ENCODE measurements at regions not wholly inside any gene's neighbourhood (a gene's known extent, or its start where the extent isn't known, plus 50 kb on each side); places are given as distances from the start of the nearest gene placed in this dataset.

GRCh38 chr4:17313194-17313593, 198.7 kb downstream of the QDPR start:
- ATAC-seq (replicated peaks in 1 of 2) (no peak), DNase-seq (no peak)
- H3K9me3 Mint-ChIP-seq: peaks cover 0 to 2% of the 10 kb centered on the region in 2 donors
- no peak overlapping the region for H3K27ac Mint-ChIP-seq
- peaks cover 0 to 2% of the 10 kb centered on the region in 2 donors for H3K36me3 Mint-ChIP-seq (ENCODE audit: insufficient read depth in 2 of 2)
- no peak overlapping the region for H3K4me3 Mint-ChIP-seq
- no peaks in the 10 kb centered on the region for H3K4me1 Mint-ChIP-seq (ENCODE audit: low read depth)
- peaks cover 29% of the 10 kb centered on the region for H3K27me3 Mint-ChIP-seq (ENCODE audit: low read depth)

DNA sequence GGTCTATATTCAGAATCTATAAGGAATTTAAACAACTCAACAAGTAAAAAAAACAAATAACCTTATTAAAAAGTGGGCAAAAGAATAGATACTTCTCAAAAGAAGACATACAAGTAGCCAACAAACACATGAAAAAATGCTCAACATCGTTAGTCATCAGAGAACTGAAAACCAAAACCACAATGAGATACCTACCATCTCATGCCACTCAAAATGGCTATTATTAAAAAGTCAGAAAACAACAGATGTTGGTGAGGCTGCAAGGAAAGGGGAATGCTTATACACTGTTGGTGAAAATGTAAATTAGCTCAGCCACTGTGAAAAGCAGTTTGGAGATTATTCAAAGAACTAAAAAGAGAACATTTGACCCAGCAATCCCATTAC, 201.6 kb downstream of the QDPR start:
- no peaks in the 10 kb centered on the region for H3K4me1 Mint-ChIP-seq (ENCODE audit: low read depth)
- ATAC-seq (replicated peaks in 1 of 2): no peak
- no peak for DNase-seq
- H3K4me3 Mint-ChIP-seq: no peak overlapping the region
- peaks cover 20% of the 10 kb centered on the region for H3K27me3 Mint-ChIP-seq (ENCODE audit: low read depth)
- no peak overlapping the region for H3K27ac Mint-ChIP-seq
- peaks cover 0 to 2% of the 10 kb centered on the region in 2 donors for H3K9me3 Mint-ChIP-seq
- H3K36me3 Mint-ChIP-seq (ENCODE audit: insufficient read depth in 2 of 2): peaks cover 0 to 1% of the 10 kb centered on the region in 2 donors

- Mint-ChIP-seq H3K27ac (no peak overlapping the region), H3K9me3 (peaks cover 0 to 2% of the 10 kb centered on the region in 2 donors), H3K4me1 (ENCODE audit: low read depth) (no peaks in the 10 kb centered on the region), H3K27me3 (ENCODE audit: low read depth) (peaks cover 17% of the 10 kb centered on the region), H3K4me3 (no peak overlapping the region), H3K36me3 (ENCODE audit: insufficient read depth in 2 of 2) (peaks cover 0 to 1% of the 10 kb centered on the region in 2 donors)
- ATAC-seq (replicated peaks in 1 of 2) (no peak), DNase-seq (no peak)
Observed at GRCh38 chr4:17309567-17310268, 202.2 kb downstream of the QDPR start.

- Mint-ChIP-seq H3K27ac (no peak overlapping the region), H3K27me3 (ENCODE audit: low read depth) (peaks cover 34% of the 10 kb centered on the region), H3K36me3 (ENCODE audit: insufficient read depth in 2 of 2) (peaks cover 0 to 4% of the 10 kb centered on the region in 2 donors), H3K4me1 (ENCODE audit: low read depth) (no peaks in the 10 kb centered on the region), H3K4me3 (no peak overlapping the region), H3K9me3 (peaks cover 0 to 3% of the 10 kb centered on the region in 2 donors)
- ATAC-seq (replicated peaks in 1 of 2): no peak
- DNase-seq: no peak
Observed at GRCh38 chr4:17301869-17302268, 210.0 kb downstream of the QDPR start.

GRCh38 chr4:17301266-17301665, 210.6 kb downstream of the QDPR start:
- H3K9me3 Mint-ChIP-seq: peaks cover 0 to 3% of the 10 kb centered on the region in 2 donors
- ATAC-seq (replicated peaks in 1 of 2) (no peak), DNase-seq (no peak)
- H3K36me3 Mint-ChIP-seq (ENCODE audit: insufficient read depth in 2 of 2): peaks cover 0 to 4% of the 10 kb centered on the region in 2 donors
- H3K27ac Mint-ChIP-seq: no peak overlapping the region
- H3K27me3 Mint-ChIP-seq (ENCODE audit: low read depth): peaks cover 37% of the 10 kb centered on the region
- H3K4me3 Mint-ChIP-seq: no peak overlapping the region
- no peaks in the 10 kb centered on the region for H3K4me1 Mint-ChIP-seq (ENCODE audit: low read depth)

- peaks cover 0 to 3% of the 10 kb centered on the region in 2 donors for H3K9me3 Mint-ChIP-seq
- ATAC-seq (replicated peaks in 1 of 2): no peak
- DNase-seq: no peak
- no peaks in the 10 kb centered on the region for H3K4me1 Mint-ChIP-seq (ENCODE audit: low read depth)
- peaks cover 28% of the 10 kb centered on the region for H3K27me3 Mint-ChIP-seq (ENCODE audit: low read depth)
- no peak overlapping the region for H3K4me3 Mint-ChIP-seq
- no peak overlapping the region for H3K27ac Mint-ChIP-seq
- H3K36me3 Mint-ChIP-seq (ENCODE audit: insufficient read depth in 2 of 2): peaks cover 0 to 3% of the 10 kb centered on the region in 2 donors
Observed at GRCh38 chr4:17296921-17297890, 214.7 kb downstream of the QDPR start.

DNA sequence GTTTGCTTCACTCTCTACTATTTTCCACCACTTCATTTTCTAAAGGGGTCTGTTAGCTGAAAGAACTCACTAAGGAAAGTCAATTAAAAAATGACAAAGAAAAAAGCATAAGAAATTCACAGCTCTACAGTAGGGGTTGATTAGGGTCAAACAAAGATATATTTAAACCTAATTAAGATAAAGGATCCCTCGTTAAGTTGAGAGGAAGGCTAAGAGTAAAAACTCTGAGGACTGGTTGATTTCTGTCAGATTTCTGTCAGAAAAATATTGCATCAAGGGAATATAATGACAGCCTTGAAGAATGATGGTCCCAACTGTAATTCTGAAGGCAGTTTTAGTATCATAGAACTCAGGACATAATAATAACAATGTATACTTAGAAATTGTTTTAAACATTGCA, 218.0 kb downstream of the QDPR start:
- Mint-ChIP-seq H3K27me3 (ENCODE audit: low read depth) (peaks cover 14% of the 10 kb centered on the region), H3K4me1 (ENCODE audit: low read depth) (no peaks in the 10 kb centered on the region), H3K36me3 (ENCODE audit: insufficient read depth in 2 of 2) (no peaks in the 10 kb centered on the region), H3K27ac (no peak overlapping the region), H3K4me3 (no peak overlapping the region), H3K9me3 (no peaks in the 10 kb centered on the region)
- DNase-seq: no peak
- no peak for ATAC-seq (replicated peaks in 1 of 2)

- no peaks in the 10 kb centered on the region for H3K4me1 Mint-ChIP-seq (ENCODE audit: low read depth)
- H3K36me3 Mint-ChIP-seq (ENCODE audit: insufficient read depth in 2 of 2): no peaks in the 10 kb centered on the region
- peaks cover 0 to 2% of the 10 kb centered on the region in 2 donors for H3K9me3 Mint-ChIP-seq
- ATAC-seq (replicated peaks in 1 of 2): no peak
- H3K27me3 Mint-ChIP-seq (ENCODE audit: low read depth): peaks cover 12% of the 10 kb centered on the region
- no peak overlapping the region for H3K4me3 Mint-ChIP-seq
- no peak overlapping the region for H3K27ac Mint-ChIP-seq
- no peak for DNase-seq
Observed at GRCh38 chr4:17288151-17288550, 223.7 kb downstream of the QDPR start.

DNA sequence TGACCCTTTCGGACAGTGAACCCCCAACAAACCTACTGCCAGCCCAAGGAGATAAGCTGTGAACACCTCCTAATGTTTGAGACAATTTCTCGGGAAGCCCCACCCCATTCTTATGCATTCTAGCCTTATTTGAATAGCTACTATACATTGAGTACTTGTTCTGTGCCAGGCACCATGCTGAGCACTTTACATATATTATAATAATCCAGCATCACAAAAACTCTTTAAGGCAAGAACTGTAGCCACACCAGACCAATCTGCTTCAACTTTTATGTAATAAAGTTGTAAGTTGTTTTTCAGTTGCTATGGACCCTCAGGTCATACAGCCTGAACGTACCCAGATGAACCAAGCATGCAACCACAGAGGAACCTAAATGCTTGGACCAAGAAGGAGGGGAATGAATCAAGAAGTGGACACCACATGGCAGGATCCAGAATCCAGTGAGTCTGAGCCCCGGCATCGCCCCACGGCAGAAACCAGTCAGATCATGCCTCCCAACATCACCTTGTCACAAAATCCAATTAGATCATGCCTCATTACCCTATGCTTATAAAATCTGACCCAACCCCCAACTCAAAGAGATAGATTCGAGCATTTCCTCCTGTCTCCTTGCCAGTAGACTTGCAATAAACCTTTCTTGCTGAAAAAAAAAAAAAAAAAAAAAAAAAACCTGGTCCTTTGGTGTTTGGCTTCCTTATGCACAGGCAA, 225.0 kb downstream of the QDPR start:
- ATAC-seq (replicated peaks in 1 of 2) (no peak), DNase-seq (no peak)
- Mint-ChIP-seq H3K4me3 (no peak overlapping the region), H3K9me3 (peaks cover 0 to 2% of the 10 kb centered on the region in 2 donors), H3K36me3 (ENCODE audit: insufficient read depth in 2 of 2) (no peaks in the 10 kb centered on the region), H3K27ac (no peak overlapping the region), H3K4me1 (ENCODE audit: low read depth) (no peaks in the 10 kb centered on the region), H3K27me3 (ENCODE audit: low read depth) (peaks cover 18% of the 10 kb centered on the region)

DNA sequence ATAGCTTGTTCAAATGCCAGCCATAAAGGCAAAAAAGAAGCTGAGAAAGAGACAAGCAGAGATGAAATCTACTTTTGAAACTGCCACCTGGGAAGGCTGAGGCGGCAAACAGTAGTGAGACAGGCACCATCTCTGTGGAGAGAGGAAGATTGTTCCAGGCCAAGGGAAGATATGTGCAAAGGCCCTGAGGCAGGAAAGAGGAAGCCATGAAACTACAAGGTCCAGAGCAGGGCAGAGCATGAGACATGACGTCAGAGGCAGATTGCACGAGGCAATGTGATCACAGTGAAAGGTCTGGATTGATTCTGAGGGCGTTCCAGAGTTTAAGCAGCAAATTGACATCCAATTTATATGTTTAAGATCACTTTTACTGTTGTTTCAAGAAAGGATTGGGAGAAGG, 226.1 kb downstream of the QDPR start:
- Mint-ChIP-seq H3K27me3 (ENCODE audit: low read depth) (peaks cover 18% of the 10 kb centered on the region), H3K27ac (no peak overlapping the region), H3K4me1 (ENCODE audit: low read depth) (no peaks in the 10 kb centered on the region), H3K36me3 (ENCODE audit: insufficient read depth in 2 of 2) (no peaks in the 10 kb centered on the region), H3K4me3 (no peak overlapping the region), H3K9me3 (peaks cover 0 to 2% of the 10 kb centered on the region in 2 donors)
- DNase-seq (no peak), ATAC-seq (replicated peaks in 1 of 2) (no peak)

DNA sequence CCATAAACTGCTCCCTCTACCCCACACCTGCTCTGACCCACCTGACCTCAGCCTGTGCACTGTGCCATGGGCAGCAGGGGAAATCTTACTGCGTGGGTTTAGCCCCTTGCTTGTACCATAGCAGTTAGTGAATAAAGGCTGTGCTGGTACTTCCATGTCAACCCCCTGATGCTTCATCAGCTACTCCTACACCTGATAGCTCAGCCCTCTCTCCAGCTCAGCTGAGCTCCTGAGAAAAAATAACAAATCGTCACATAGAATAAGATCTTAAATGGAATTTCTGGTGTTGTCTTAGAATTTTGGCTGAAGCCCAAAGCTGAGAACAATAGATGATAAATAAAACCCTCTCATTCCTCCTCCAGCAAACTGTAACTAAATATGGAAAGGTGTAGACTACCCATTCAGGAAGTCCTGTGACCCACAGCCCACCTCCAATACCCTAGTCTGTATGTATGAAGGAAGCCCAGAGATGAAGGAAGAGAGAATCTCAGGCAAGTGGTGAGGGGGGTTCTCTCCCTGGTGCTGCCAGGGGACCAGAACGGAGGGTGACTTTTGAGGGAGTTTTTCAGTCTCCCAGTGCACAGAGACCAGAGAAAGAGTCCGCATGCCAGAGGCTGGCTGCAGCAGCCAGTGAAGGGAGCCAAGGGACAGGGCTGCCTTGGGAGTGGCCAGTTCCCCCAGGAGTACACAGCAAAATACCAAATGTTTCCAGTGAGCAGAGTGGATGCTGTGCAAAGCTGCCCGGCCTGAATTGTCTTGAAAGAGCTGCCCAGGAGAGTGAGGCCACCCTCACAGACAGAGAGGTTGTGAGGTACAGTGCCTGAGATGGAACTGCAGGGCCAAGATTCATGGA, 227.3 kb downstream of the QDPR start:
- no peak overlapping the region for H3K27ac Mint-ChIP-seq
- H3K27me3 Mint-ChIP-seq (ENCODE audit: low read depth): peaks cover 18% of the 10 kb centered on the region
- H3K36me3 Mint-ChIP-seq (ENCODE audit: insufficient read depth in 2 of 2): no peaks in the 10 kb centered on the region
- H3K4me3 Mint-ChIP-seq: no peak overlapping the region
- ATAC-seq (replicated peaks in 1 of 2) (no peak), DNase-seq (no peak)
- H3K9me3 Mint-ChIP-seq: peaks cover 0 to 2% of the 10 kb centered on the region in 2 donors
- H3K4me1 Mint-ChIP-seq (ENCODE audit: low read depth): no peaks in the 10 kb centered on the region

DNA sequence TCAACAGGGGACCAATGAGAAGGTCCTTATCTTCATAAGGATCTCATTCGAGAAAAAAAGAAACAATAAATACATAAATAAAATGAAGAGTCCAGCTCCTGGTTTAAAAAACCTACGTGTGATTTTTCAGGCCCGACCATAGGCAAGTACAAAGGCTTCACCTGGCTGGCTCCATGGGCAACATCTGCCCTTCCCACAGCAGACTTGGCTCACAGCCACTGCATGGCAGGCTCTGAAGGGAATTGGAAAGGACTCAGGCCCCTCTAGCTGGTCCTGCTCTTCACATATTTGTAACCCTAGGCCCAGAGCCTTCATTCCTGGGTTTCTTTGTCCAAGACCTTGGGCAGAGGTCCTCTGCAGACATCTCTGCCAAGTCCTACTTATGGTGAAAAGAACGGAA, 228.1 kb downstream of the QDPR start:
- H3K4me3 Mint-ChIP-seq: no peak overlapping the region
- H3K36me3 Mint-ChIP-seq (ENCODE audit: insufficient read depth in 2 of 2): no peaks in the 10 kb centered on the region
- peaks cover 0 to 2% of the 10 kb centered on the region in 2 donors for H3K9me3 Mint-ChIP-seq
- peaks cover 18% of the 10 kb centered on the region for H3K27me3 Mint-ChIP-seq (ENCODE audit: low read depth)
- H3K4me1 Mint-ChIP-seq (ENCODE audit: low read depth): no peaks in the 10 kb centered on the region
- no peak for ATAC-seq (replicated peaks in 1 of 2)
- no peak for DNase-seq
- no peak overlapping the region for H3K27ac Mint-ChIP-seq
